Neural cell (in vitro differentiated cells): ENCODE measurements at regions not wholly inside any gene's neighbourhood (a gene's known extent, or its start where the extent isn't known, plus 50 kb on each side); places are given as distances from the start of the nearest gene placed in this dataset.

Experiments
- H2AFZ ChIP-seq: fragments of 200-600, 300-800 bp; sonication (generic), shearing (Covaris generic); 2 replicates; pipeline ENCODE4 v1.6.0; 2014; ENCODE audit warnings: low read depth, mild to moderate bottlenecking, antibody characterized with exemption, low read length, moderate library complexity
- H3F3A ChIP-seq: fragments of 200-600 bp; shearing (Covaris generic); 2 replicates; pipeline ENCODE4 v1.6.1; 2016; ENCODE audit warnings: mild to moderate bottlenecking, moderate library complexity, mixed read lengths, antibody characterized with exemption, low read length; ENCODE audit not compliant: insufficient read depth, poor library complexity, severe bottlenecking
- H3K27ac ChIP-seq: fragments of 200-600, 300-800 bp; sonication (generic), shearing (Covaris generic); 2 replicates; pipeline ENCODE4 v1.5.1; 2014; ENCODE audit warnings: mild to moderate bottlenecking, low read length, moderate library complexity
- H3K27me3 ChIP-seq: fragments of 300-800, 200-600 bp; sonication (generic), shearing (Covaris generic); 2 replicates; pipeline ENCODE4 v1.6.0; 2014; ENCODE audit warnings: mild to moderate bottlenecking, low read depth, low read length, moderate library complexity; ENCODE audit not compliant: insufficient read depth
- H3K36me3 ChIP-seq: fragments of 300-800, 200-600 bp; sonication (generic), shearing (Covaris generic); 2 replicates; pipeline ENCODE4 v1.5.1; 2014; ENCODE audit warnings: mild to moderate bottlenecking, antibody characterized with exemption, low read length, moderate library complexity; ENCODE audit not compliant: insufficient read depth
- H3K4me2 ChIP-seq: fragments of 300-800, 200-600 bp; sonication (generic), shearing (Covaris generic); 2 replicates; pipeline ENCODE4 v1.6.0; 2014; ENCODE audit warnings: mild to moderate bottlenecking, low read length
- H3K4me3 ChIP-seq: fragments of 300-800, 200-600 bp; sonication (generic), shearing (Covaris generic); 2 replicates; pipeline ENCODE4 v1.5.1; 2014; ENCODE audit warnings: mild to moderate bottlenecking, low read length, moderate library complexity
- H3K79me2 ChIP-seq: fragments of 200-600 bp; shearing (Covaris generic); replicated peaks from 2 replicates; pipeline ENCODE4 v1.6.0; 2014; ENCODE audit warnings: mild to moderate bottlenecking, low read length, moderate library complexity; ENCODE audit not compliant: insufficient read depth
- H3K9ac ChIP-seq: fragments of 300-800, 200-600 bp; sonication (generic), shearing (Covaris generic); 2 replicates; pipeline ENCODE4 v1.6.1; 2016; ENCODE audit warnings: mild to moderate bottlenecking, low read length, mixed read lengths
- H3K9me2 ChIP-seq: fragments of 200-600 bp; shearing (Covaris generic); 2 replicates; pipeline ENCODE4 v1.6.1; 2016; ENCODE audit warnings: mild to moderate bottlenecking, low read length, mixed read lengths; ENCODE audit not compliant: insufficient read depth
- H3K9me3 ChIP-seq: fragments of 200-600, 300-800 bp; sonication (generic), shearing (Covaris generic); 2 replicates; pipeline ENCODE4 v1.6.1; 2016; ENCODE audit warnings: mild to moderate bottlenecking, mixed run types, low read length, moderate library complexity, mixed read lengths
- H4K20me1 ChIP-seq: fragments of 200-600 bp; shearing (Covaris generic); 2 replicates; pipeline ENCODE4 v1.6.1; 2016; ENCODE audit warnings: mild to moderate bottlenecking, mixed run types; ENCODE audit not compliant: insufficient read depth
- CTCF ChIP-seq: fragments of 450-650 bp; IDR thresholded peaks from 2 replicates; pipeline ENCODE4 v1.5.1; 2014; ENCODE audit warnings: antibody characterized with exemption, mild to moderate bottlenecking, moderate library complexity; ENCODE audit not compliant: poor library complexity, severe bottlenecking
- EP300 ChIP-seq: fragments of 450-650 bp; conservative IDR thresholded peaks from 2 replicates; pipeline ENCODE4 v1.6.1; 2014; ENCODE audit warnings: antibody characterized with exemption, mild to moderate bottlenecking, moderate library complexity; ENCODE audit not compliant: poor library complexity, severe bottlenecking
- EZH2 ChIP-seq: fragments of 200-600, 300-800 bp; shearing (Covaris generic), sonication (generic); IDR thresholded peaks from 2 replicates; pipeline ENCODE4 v1.6.1; 2014; ENCODE audit warnings: antibody characterized with exemption, low read length, borderline replicate concordance, mild to moderate bottlenecking; ENCODE audit not compliant: insufficient read depth, poor library complexity, severe bottlenecking
- MXI1 ChIP-seq: fragments of 450-650 bp; conservative IDR thresholded peaks from 2 replicates; pipeline ENCODE4 v1.6.1; 2014; ENCODE audit warnings: antibody characterized with exemption, mild to moderate bottlenecking; ENCODE audit not compliant: poor library complexity, severe bottlenecking
- POLR2AphosphoS5 ChIP-seq: IDR thresholded peaks from 2 replicates; pipeline ENCODE4 v1.6.1; 2012
- RAD21 ChIP-seq: fragments of 450-650 bp; conservative IDR thresholded peaks from 2 replicates; pipeline ENCODE4 v1.6.1; 2014; ENCODE audit warnings: antibody characterized with exemption, mild to moderate bottlenecking, moderate library complexity
- REST ChIP-seq: IDR thresholded peaks from 2 replicates; pipeline ENCODE4 v1.6.1; 2012; ENCODE audit warnings: borderline replicate concordance
- SMC3 ChIP-seq: fragments of 450-650 bp; conservative IDR thresholded peaks from 2 replicates; pipeline ENCODE4 v1.6.1; 2014; ENCODE audit warnings: antibody characterized with exemption, mild to moderate bottlenecking, moderate library complexity; ENCODE audit not compliant: poor library complexity
- TAF1 ChIP-seq: IDR thresholded peaks from 2 replicates; pipeline ENCODE4 v1.6.1; 2012; ENCODE audit warnings: low read depth

GRCh38 chr10:69730251-69731156 lies 71.2 kb upstream of the COL13A1 start:
- H3K9me3 ChIP-seq, result no peaks in the 10 kb centered on the region
- H3K4me3 ChIP-seq, result no peak overlapping the region
- no peaks in the 10 kb centered on the region for H3K79me2 ChIP-seq
- no peak overlapping the region for H3K9ac ChIP-seq
- no peak overlapping the region for H2AFZ ChIP-seq
- H3K36me3 ChIP-seq, result no peaks in the 10 kb centered on the region
- no peaks in the 10 kb centered on the region for H3K9me2 ChIP-seq
- no peaks in the 10 kb centered on the region for H3F3A ChIP-seq
- TF ChIP-seq POLR2AphosphoS5 (no peak), EZH2 (no peak), SMC3 (no peak), REST (no peak), RAD21 (no peak), CTCF (no peak), MXI1 (no peak), TAF1 (no peak), EP300 (no peak)
- H3K27ac ChIP-seq, result no peak overlapping the region
- no peaks in the 10 kb centered on the region for H4K20me1 ChIP-seq
- no peaks in the 10 kb centered on the region for H3K27me3 ChIP-seq
- no peak overlapping the region for H3K4me2 ChIP-seq

GRCh38 chr10:69731184-69731583 lies 70.5 kb upstream of the COL13A1 start:
- TF ChIP-seq TAF1 (no peak), CTCF (no peak), SMC3 (no peak), POLR2AphosphoS5 (no peak), RAD21 (no peak), REST (no peak), MXI1 (no peak), EZH2 (no peak), EP300 (no peak)
- Histone ChIP-seq H2AFZ (no peak overlapping the region), H3K9ac (no peak overlapping the region), H3K9me3 (no peaks in the 10 kb centered on the region), H3K9me2 (no peaks in the 10 kb centered on the region), H3K4me2 (no peak overlapping the region), H3K4me3 (no peak overlapping the region), H3F3A (no peaks in the 10 kb centered on the region), H3K27ac (no peak overlapping the region), H4K20me1 (no peaks in the 10 kb centered on the region), H3K27me3 (no peaks in the 10 kb centered on the region), H3K36me3 (no peaks in the 10 kb centered on the region), H3K79me2 (no peaks in the 10 kb centered on the region)
